Fibroblast of villous mesenchyme (primary cell): ENCODE measurements at regions not wholly inside any gene's neighbourhood (a gene's known extent, or its start where the extent isn't known, plus 50 kb on each side); places are given as distances from the start of the nearest gene placed in this dataset. TPM values are rescaled to one million over a fixed set of nuclear protein-coding genes. Genes with fewer than 3 reads are reported as not detected.

Source experiments
- DNase-seq: peaks from one replicate; pipeline ENCODE4 v3.0.0-alpha.2; 2010; ENCODE audit warnings: low read depth
- H3K4me3 ChIP-seq: 2 replicates; pipeline ENCODE4 v1.5.1; 2011; ENCODE audit warnings: low read depth, mild to moderate bottlenecking, low read length
- CTCF ChIP-seq: IDR thresholded peaks from 2 replicates; pipeline ENCODE4 v1.5.1; 2012; ENCODE audit warnings: low read depth, mild to moderate bottlenecking, low read length; ENCODE audit not compliant: insufficient read depth
- small RNA-seq: library from RNA; depleted of rRNA; stranded (forward); fragments of <200 nt; gene quantifications from one replicate; pipeline ENCODE3, GENCODE V24; 2012

DNA sequence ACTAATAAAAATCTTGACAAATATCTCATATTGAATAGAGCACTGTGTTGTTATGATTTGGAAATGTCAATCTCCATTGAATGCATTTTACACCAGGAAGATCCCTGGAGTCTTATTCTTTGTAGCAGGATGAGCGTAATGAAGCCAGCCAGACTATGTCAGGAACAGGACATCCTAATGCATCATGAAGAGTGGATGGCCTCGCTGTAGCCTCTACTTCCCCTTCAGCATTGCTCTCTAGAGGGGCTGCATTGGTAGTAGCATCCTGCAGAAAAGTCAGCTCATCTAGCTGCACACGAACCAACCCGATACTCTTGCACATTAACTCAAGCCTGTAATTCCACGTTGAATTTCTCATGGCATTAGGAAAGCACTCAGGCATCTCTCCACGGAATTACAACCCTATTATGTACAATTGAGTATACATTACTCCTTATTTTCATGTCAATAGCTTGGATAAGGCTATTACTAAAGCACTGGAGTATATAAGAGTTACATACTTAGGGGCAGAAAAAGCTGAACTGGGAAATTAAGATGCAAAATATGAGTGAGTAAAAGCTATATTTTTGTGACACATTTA is 76.1 kb downstream of the CMPK2 start:
- no peak overlapping the region for H3K4me3 ChIP-seq
- DNase-seq = no peak
- no peak for TF ChIP-seq CTCF

DNA sequence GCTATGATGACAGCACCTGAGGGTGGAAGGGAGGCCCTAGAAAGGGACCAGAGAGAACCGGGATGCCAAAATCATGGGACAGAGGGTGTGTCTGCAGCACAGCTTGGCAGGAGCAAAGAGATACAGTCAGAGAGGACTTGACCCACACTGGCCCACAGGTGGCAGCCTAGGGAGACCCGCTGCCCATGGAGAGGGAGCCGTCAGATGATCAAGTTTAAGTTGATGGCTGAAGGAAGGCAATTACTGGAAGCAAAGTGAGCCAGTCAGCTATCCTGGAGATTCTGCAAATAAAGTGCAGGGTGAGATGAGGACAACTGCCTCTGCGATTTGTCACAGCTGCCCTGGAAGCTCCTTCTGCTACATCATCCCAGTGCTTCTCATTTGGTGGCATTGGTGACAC is 74.0 kb downstream of the CMPK2 start:
- H3K4me3 ChIP-seq = no peak overlapping the region
- DNase-seq = no peak

GRCh38 chr2:6792883-6793282 is 72.8 kb downstream of the CMPK2 start:
- no peak for TF ChIP-seq CTCF
- no peak overlapping the region for H3K4me3 ChIP-seq
- no peak for DNase-seq

More for the DNA sequence above, 74.0 kb downstream of the CMPK2 start:
- TF ChIP-seq CTCF = no peak

- TF ChIP-seq CTCF = no peak
- peak; percentile 58 for DNase-seq
- no peak overlapping the region for H3K4me3 ChIP-seq
Measured at GRCh38 chr2:6793371-6793770, 72.3 kb downstream of the CMPK2 start.

GRCh38 chr2:6793913-6794312 is 71.8 kb downstream of the CMPK2 start:
- no peak for DNase-seq
- H3K4me3 ChIP-seq = no peak overlapping the region
- no peak for TF ChIP-seq CTCF

DNA sequence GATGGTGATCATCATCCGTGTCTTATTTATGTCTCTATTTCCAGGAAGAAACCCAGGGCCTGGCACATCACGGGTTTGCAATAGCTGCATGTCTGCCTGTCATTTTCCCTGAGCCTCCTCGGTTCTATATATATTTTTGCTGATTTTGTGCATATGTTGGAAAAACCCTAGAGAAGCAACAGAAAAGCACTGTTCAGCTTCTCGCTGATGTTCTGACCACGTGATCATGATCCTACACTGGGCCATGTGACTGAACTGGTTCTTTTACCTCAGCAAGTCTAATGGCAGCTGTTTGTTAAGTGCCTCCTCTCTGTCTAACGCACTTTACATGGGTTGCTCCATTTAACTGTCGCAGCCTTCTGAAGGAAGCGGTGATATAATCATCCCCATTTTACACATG is 71.3 kb downstream of the CMPK2 start:
- H3K4me3 ChIP-seq = no peak overlapping the region
- DNase-seq = no peak
- TF ChIP-seq CTCF = no peak

Small RNA genes in the stretch of these regions (small RNA-seq; reads per million reads assigned to genes)
- gene MIR7158 = not detected
